Lower leg skin (tissue), 4 donors: ENCODE measurements at regions not wholly inside any gene's neighbourhood (a gene's known extent, or its start where the extent isn't known, plus 50 kb on each side); places are given as distances from the start of the nearest gene placed in this dataset.
"Not testable (repeated sequence)": the region's sequence is repeated elsewhere in the genome, so short reads cannot be mapped to it uniquely, and the experiment has no call there.

Experiments
- DNase-seq, 2 donors: peaks; one replicate each; pipeline ENCODE4 v3.0.0-alpha.2; 2019; ENCODE audit warnings: low spot score in 2 of 2
- H3K4me3 ChIP-seq: fragments of 200-600 bp; sonication (generic); 2 replicates; pipeline ENCODE4 v1.5.1; 2017; ENCODE audit warnings: mild to moderate bottlenecking, low read depth; ENCODE audit not compliant: poor library complexity, severe bottlenecking
- CTCF ChIP-seq, 3 donors: fragments of 450-650 bp; IDR thresholded peaks; one replicate each; pipeline ENCODE4 v1.5.1; 2016; ENCODE audit warnings: antibody characterized with exemption in 3 of 3, mild to moderate bottlenecking in 3 of 3, moderate library complexity in 2 of 3
- POLR2A ChIP-seq, 2 donors: fragments of 450-650 bp; IDR thresholded peaks; one replicate each; pipeline ENCODE4 v1.6.1; 2016 to 2017; ENCODE audit warnings: antibody characterized with exemption in 2 of 2, mild to moderate bottlenecking in 1 of 2, moderate library complexity in 1 of 2
- WGBS, 2 donors: methylation state at CpG; one replicate each; pipeline ENCODE4 v1.1.5; 2018; 5-methylcytosine and 5-hydroxymethylcytosine counted together
- intact Hi-C: fragments of 100-400 bp; cut with DNase I; formaldehyde crosslinking; loops from one replicate; pipeline ENCODE4 v1.15.0; 2023; ENCODE audit warnings: low total_unique reads

- intact Hi-C loops, result no loop called here
- WGBS, 2 donors, result 68 to 75% methylated on average over 9 of the region's 9 CpGs
- DNase-seq, result no peak
- TF ChIP-seq POLR2A (IDR thresholded peaks at IDR 0.05) (no peak), CTCF (IDR thresholded peaks at IDR 0.05) (no peak)
- no peak overlapping the region for H3K4me3 ChIP-seq
These were observed 82.9 kb upstream of the RAB12 start for GRCh38 chr18:8526332-8526731.

- DNase-seq, result no peak
- 85 to 96% methylated on average over 2 of the region's 2 CpGs for WGBS, 2 donors
- no peak overlapping the region for H3K4me3 ChIP-seq
- intact Hi-C loops, result no loop called here
- TF ChIP-seq CTCF (IDR thresholded peaks at IDR 0.05) (no peak), POLR2A (IDR thresholded peaks at IDR 0.05) (no peak)
These were observed 79.6 kb upstream of the RAB12 start for GRCh38 chr18:8529609-8530008.

- DNase-seq, intact Hi-C loops, H3K4me3 ChIP-seq: not testable (repeated sequence)
- WGBS, 2 donors, result 87 to 88% methylated on average over 2 of the region's 2 CpGs
These were observed 78.2 kb upstream of the RAB12 start for GRCh38 chr18:8531084-8531483.

- H3K4me3 ChIP-seq, result no peak overlapping the region
- no peak for DNase-seq
- intact Hi-C loops, result no loop called here
- 68 to 74% methylated on average over 11 of the region's 11 CpGs for WGBS, 2 donors
- no peak for TF ChIP-seq CTCF (IDR thresholded peaks at IDR 0.05)
- TF ChIP-seq POLR2A (IDR thresholded peaks at IDR 0.05), result no peak
These were observed 73.0 kb upstream of the RAB12 start for GRCh38 chr18:8536231-8536630.

GRCh38 chr18:8536922-8537321, 72.3 kb upstream of the RAB12 start:
- no peak overlapping the region for H3K4me3 ChIP-seq
- intact Hi-C loops, result no loop called here
- no peak for DNase-seq
- WGBS, 2 donors, result 80 to 89% methylated on average over 12 to 14 of the region's 14 CpGs
- TF ChIP-seq POLR2A (IDR thresholded peaks at IDR 0.05), result no peak
- no peak for TF ChIP-seq CTCF (IDR thresholded peaks at IDR 0.05)

GRCh38 chr18:8537400-8537799, 71.8 kb upstream of the RAB12 start:
- no peak overlapping the region for H3K4me3 ChIP-seq
- intact Hi-C loops, result no loop called here
- WGBS, 2 donors, result 84 to 86% methylated on average over 17 of the region's 17 CpGs
- no peak for DNase-seq
- TF ChIP-seq CTCF (IDR thresholded peaks at IDR 0.05) (no peak), POLR2A (IDR thresholded peaks at IDR 0.05) (no peak)
